Ascending aorta (tissue), 2 donors: ENCODE measurements at regions not wholly inside any gene's neighbourhood (a gene's known extent, or its start where the extent isn't known, plus 50 kb on each side); places are given as distances from the start of the nearest gene placed in this dataset.

Experiments used
- DNase-seq, 2 donors: peaks; one replicate each; pipeline ENCODE4 v3.0.0-alpha.2; 2019; ENCODE audit warnings: low spot score in 2 of 2
- H3K27ac ChIP-seq, 2 donors: fragments of 200-600 bp; sonication (generic); one replicate each; pipeline ENCODE4 v1.5.1; 2016 to 2017; ENCODE audit warnings: mild to moderate bottlenecking in 1 of 2
- H3K27me3 ChIP-seq: fragments of 200-600 bp; sonication (generic); one replicate; pipeline ENCODE4 v1.5.1; 2017
- H3K36me3 ChIP-seq, 2 donors: fragments of 200-600 bp; sonication (generic); one replicate each; pipeline ENCODE4 v1.5.1; 2016
- H3K4me1 ChIP-seq, 2 donors: fragments of 200-600 bp; sonication (generic); one replicate each; pipeline ENCODE4 v1.5.1; 2016 to 2017; ENCODE audit warnings: mild to moderate bottlenecking in 1 of 2
- H3K4me3 ChIP-seq, 2 donors: fragments of 200-600 bp; sonication (generic); one replicate each; pipeline ENCODE4 v1.5.1; 2016 to 2017; ENCODE audit warnings: mild to moderate bottlenecking in 1 of 2
- H3K9me3 ChIP-seq, 2 donors: fragments of 200-600 bp; sonication (generic); one replicate each; pipeline ENCODE4 v1.5.1; 2016
- CTCF ChIP-seq, 3 experiments: fragments of 200-600 bp in 2 of 3; fragments of 450-650 bp in 1 of 3; sonication (generic) in 2 of 3; IDR thresholded peaks; one replicate each; pipeline ENCODE4 v1.5.1; 2016 to 2019; ENCODE audit warnings: antibody characterized with exemption in 3 of 3, mild to moderate bottlenecking in 1 of 3, moderate library complexity in 1 of 3
- intact Hi-C: fragments of 100-400 bp; cut with DNase I; formaldehyde crosslinking; loops from one replicate; pipeline ENCODE4 v1.15.1; 2023

- no peaks in the 10 kb centered on the region for H3K9me3 ChIP-seq
- DNase-seq: no peak
- peaks cover 2 to 8% of the 10 kb centered on the region in 2 donors for H3K4me1 ChIP-seq
- TF ChIP-seq CTCF (IDR thresholded peaks at IDR 0.05): no peak
- no peak overlapping the region for H3K4me3 ChIP-seq
- intact Hi-C loops: no loop called here
- no peak overlapping the region for H3K27ac ChIP-seq
- no peaks in the 10 kb centered on the region for H3K27me3 ChIP-seq
- no peaks in the 10 kb centered on the region for H3K36me3 ChIP-seq
These were observed 159.4 kb upstream of the GSE1 start for GRCh38 chr16:85453703-85454102.

- peaks cover 2% of the 10 kb centered on the region in 2 donors for H3K4me1 ChIP-seq
- H3K36me3 ChIP-seq: no peaks in the 10 kb centered on the region
- H3K27me3 ChIP-seq: no peaks in the 10 kb centered on the region
- no peak for DNase-seq
- intact Hi-C loops: no loop called here
- H3K27ac ChIP-seq: no peak overlapping the region
- no peak for TF ChIP-seq CTCF (IDR thresholded peaks at IDR 0.05)
- H3K9me3 ChIP-seq: no peaks in the 10 kb centered on the region
- no peak overlapping the region for H3K4me3 ChIP-seq
These were observed 158.8 kb upstream of the GSE1 start for GRCh38 chr16:85454171-85454872.

GRCh38 chr16:85455534-85455933, 157.6 kb upstream of the GSE1 start:
- Histone ChIP-seq H3K4me3 (no peak overlapping the region), H3K36me3 (no peaks in the 10 kb centered on the region), H3K27ac (no peak overlapping the region), H3K27me3 (no peaks in the 10 kb centered on the region), H3K4me1 (peaks cover 0 to 2% of the 10 kb centered on the region in 2 donors), H3K9me3 (no peaks in the 10 kb centered on the region)
- no peak for DNase-seq
- intact Hi-C loops: no loop called here
- TF ChIP-seq CTCF (IDR thresholded peaks at IDR 0.05): no peak

- H3K4me3 ChIP-seq: no peak overlapping the region
- no peak for TF ChIP-seq CTCF (IDR thresholded peaks at IDR 0.05)
- no peaks in the 10 kb centered on the region for H3K27me3 ChIP-seq
- no peaks in the 10 kb centered on the region for H3K36me3 ChIP-seq
- no peaks in the 10 kb centered on the region for H3K9me3 ChIP-seq
- DNase-seq: no peak
- peaks cover 8 to 16% of the 10 kb centered on the region in 2 donors for H3K4me1 ChIP-seq
- intact Hi-C loops: no loop called here
- H3K27ac ChIP-seq: no peak overlapping the region
These were observed 155.8 kb upstream of the GSE1 start for GRCh38 chr16:85457366-85457765.

GRCh38 chr16:85458968-85459367, 154.2 kb upstream of the GSE1 start:
- TF ChIP-seq CTCF (IDR thresholded peaks at IDR 0.05): no peak
- Histone ChIP-seq H3K36me3 (no peaks in the 10 kb centered on the region), H3K27me3 (no peaks in the 10 kb centered on the region), H3K4me3 (no peak overlapping the region), H3K9me3 (no peaks in the 10 kb centered on the region), H3K4me1 (peaks cover 10 to 21% of the 10 kb centered on the region in 2 donors), H3K27ac (no peak overlapping the region)
- DNase-seq: no peak
- intact Hi-C loops: no loop called here
